GM12878 (cell line): ENCODE measurements at regions not wholly inside any gene's neighbourhood (a gene's known extent, or its start where the extent isn't known, plus 50 kb on each side); places are given as distances from the start of the nearest gene placed in this dataset.

ENCODE experiments used
- CHD2 ChIP-seq: IDR thresholded peaks from 2 replicates; pipeline ENCODE4 v1.6.1; 2011; ENCODE audit warnings: low read depth, low read length, improper control_type of control experiment, borderline replicate concordance
- EP300 ChIP-seq, 2 experiments: fragments of 150-350 bp in 1 of 2; IDR thresholded peaks; 2 replicates each; pipeline ENCODE4 v1.6.1; 2011 to 2012; ENCODE audit warnings: low read depth in 2 of 2, low read length in 2 of 2, borderline replicate concordance in 1 of 2, improper control_type of control experiment in 1 of 2, inconsistent platforms in 1 of 2; ENCODE audit not compliant: control insufficient read depth in 1 of 2
- SMAD1 ChIP-seq: fragments of 450-650 bp; IDR thresholded peaks from 2 replicates; pipeline ENCODE4 v1.6.1; 2018; ENCODE audit warnings: mild to moderate bottlenecking, low read depth; ENCODE audit not compliant: partially characterized antibody
- YY1 ChIP-seq: IDR thresholded peaks from 2 replicates; pipeline ENCODE4 v1.6.1; 2011; ENCODE audit warnings: low read depth, mild to moderate bottlenecking, low read length
- ZBTB11 ChIP-seq: fragments of 450-650 bp; formaldehyde crosslinking; IDR thresholded peaks from 2 replicates; pipeline ENCODE4 v1.5.0; 2022; ENCODE audit warnings: mild to moderate bottlenecking, missing genetic modification characterization
- TF ChIP-seq, protein P1 (sequence below), 3 experiments: IDR thresholded peaks in 2 of 3; conservative IDR thresholded peaks in 1 of 3; 2 replicates each; pipeline ENCODE4 v1.5.1; 2011; ENCODE audit warnings: low read depth in 3 of 3, low read length in 3 of 3, mild to moderate bottlenecking in 3 of 3, control low read depth in 2 of 3, moderate library complexity in 2 of 3, inconsistent platforms in 1 of 3, mixed read lengths in 1 of 3; ENCODE audit not compliant: control insufficient read depth in 2 of 3, insufficient read depth in 1 of 3; ENCODE audit errors: extremely low read depth in 1 of 3

DNA sequence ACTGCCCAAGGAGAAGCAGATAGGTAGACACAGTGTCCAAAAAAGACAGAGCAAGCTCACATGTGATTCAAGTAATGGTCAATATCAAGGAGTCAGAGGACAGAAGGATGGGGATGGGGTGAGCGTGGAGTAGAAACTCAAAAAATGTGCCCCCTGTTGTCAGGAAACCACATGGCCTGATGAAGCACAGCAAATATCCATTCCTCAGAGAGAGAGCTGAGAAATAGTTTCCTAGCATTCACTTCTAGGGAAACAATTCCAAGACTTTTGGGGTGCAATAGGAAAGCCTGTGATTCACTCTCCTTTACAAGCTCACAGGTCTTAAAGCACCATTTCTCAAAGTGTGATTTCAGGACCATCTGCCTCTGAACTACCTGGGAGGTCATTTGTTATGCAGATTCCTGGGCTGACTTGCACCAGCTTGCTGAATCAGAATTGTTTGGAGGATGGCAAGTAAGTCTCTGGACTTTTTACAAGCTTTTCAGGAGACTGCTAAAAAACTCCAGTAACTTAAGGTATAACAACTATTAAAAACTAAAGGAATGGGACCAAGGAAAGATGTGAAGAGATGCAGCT, 432.8 kb downstream of the HDGFL1 start:
- TF ChIP-seq CHD2 (no peak), SMAD1 (no peak), ZBTB11 (CRISPR knock-in tag) (no peak), YY1 (no peak), EP300 (IDR thresholded peaks at IDR 0.05; ENCODE audit: borderline replicate concordance in 1 of 2, control insufficient read depth in 1 of 2, low read depth in 2 of 2, low read length in 2 of 2) (no peak)
- TF ChIP-seq, protein P1, sequence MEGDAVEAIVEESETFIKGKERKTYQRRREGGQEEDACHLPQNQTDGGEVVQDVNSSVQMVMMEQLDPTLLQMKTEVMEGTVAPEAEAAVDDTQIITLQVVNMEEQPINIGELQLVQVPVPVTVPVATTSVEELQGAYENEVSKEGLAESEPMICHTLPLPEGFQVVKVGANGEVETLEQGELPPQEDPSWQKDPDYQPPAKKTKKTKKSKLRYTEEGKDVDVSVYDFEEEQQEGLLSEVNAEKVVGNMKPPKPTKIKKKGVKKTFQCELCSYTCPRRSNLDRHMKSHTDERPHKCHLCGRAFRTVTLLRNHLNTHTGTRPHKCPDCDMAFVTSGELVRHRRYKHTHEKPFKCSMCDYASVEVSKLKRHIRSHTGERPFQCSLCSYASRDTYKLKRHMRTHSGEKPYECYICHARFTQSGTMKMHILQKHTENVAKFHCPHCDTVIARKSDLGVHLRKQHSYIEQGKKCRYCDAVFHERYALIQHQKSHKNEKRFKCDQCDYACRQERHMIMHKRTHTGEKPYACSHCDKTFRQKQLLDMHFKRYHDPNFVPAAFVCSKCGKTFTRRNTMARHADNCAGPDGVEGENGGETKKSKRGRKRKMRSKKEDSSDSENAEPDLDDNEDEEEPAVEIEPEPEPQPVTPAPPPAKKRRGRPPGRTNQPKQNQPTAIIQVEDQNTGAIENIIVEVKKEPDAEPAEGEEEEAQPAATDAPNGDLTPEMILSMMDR (IDR thresholded peaks at IDR 0.05 in 2 of 3, conservative IDR thresholded peaks at IDR 0.05 in 1 of 3; ENCODE audit: control insufficient read depth in 2 of 3, extremely low read depth in 1 of 3, insufficient read depth in 1 of 3, low read depth in 3 of 3, low read length in 3 of 3): no peak
